Neuronal stem cell (in vitro differentiated cells): ENCODE measurements at regions not wholly inside any gene's neighbourhood (a gene's known extent, or its start where the extent isn't known, plus 50 kb on each side); places are given as distances from the start of the nearest gene placed in this dataset.

Experiments
- DNase-seq: peaks from one replicate; pipeline ENCODE4 v3.0.0-alpha.2; 2013; ENCODE audit warnings: low spot score
- H2AFZ ChIP-seq: one replicate; pipeline ENCODE4 v1.6.1; 2013; ENCODE audit warnings: mild to moderate bottlenecking, low read length, inconsistent platforms
- H2AK5ac ChIP-seq: 2 replicates; pipeline ENCODE4 v1.6.1; 2013; ENCODE audit warnings: low read depth, mild to moderate bottlenecking, inconsistent platforms, low read length, moderate library complexity, mixed read lengths
- H2BK120ac ChIP-seq: 2 replicates; pipeline ENCODE4 v1.6.1; 2013; ENCODE audit warnings: low read depth, mild to moderate bottlenecking, inconsistent platforms, low read length, moderate library complexity, mixed read lengths
- H2BK12ac ChIP-seq: one replicate; pipeline ENCODE4 v1.6.1; 2013; ENCODE audit warnings: low read length, inconsistent platforms
- H2BK15ac ChIP-seq: 2 replicates; pipeline ENCODE4 v1.6.1; 2013; ENCODE audit warnings: mild to moderate bottlenecking, low read length, inconsistent platforms, mixed read lengths
- H2BK5ac ChIP-seq: one replicate; pipeline ENCODE4 v1.6.1; 2013; ENCODE audit warnings: inconsistent platforms, mild to moderate bottlenecking, low read length, moderate library complexity
- H3K14ac ChIP-seq: one replicate; pipeline ENCODE4 v1.6.1; 2013; ENCODE audit warnings: low read length, inconsistent platforms
- H3K18ac ChIP-seq: 2 replicates; pipeline ENCODE4 v1.6.1; 2013; ENCODE audit warnings: low read length, inconsistent platforms
- H3K23ac ChIP-seq: 2 replicates; pipeline ENCODE4 v1.6.1; 2013; ENCODE audit warnings: low read depth, mild to moderate bottlenecking, mixed read lengths, low read length, inconsistent platforms; ENCODE audit not compliant: poor library complexity
- H3K27ac ChIP-seq: replicated peaks from 3 replicates; pipeline ENCODE4 v1.5.1; 2013; ENCODE audit warnings: low read length, inconsistent platforms
- H3K27me3 ChIP-seq, 3 experiments: 2 replicates each; pipeline ENCODE4 v1.6.1; 2013; ENCODE audit warnings: low read length in 3 of 3, mild to moderate bottlenecking in 2 of 3, inconsistent platforms in 1 of 3, low read depth in 1 of 3, mixed read lengths in 1 of 3, moderate library complexity in 1 of 3; ENCODE audit not compliant: control insufficient read depth in 3 of 3, insufficient read depth in 3 of 3
- H3K36me3 ChIP-seq, 2 donors: replicated peaks in 1 of 2; 2 replicates each; pipeline ENCODE4 v1.6.1; 2013; ENCODE audit warnings: low read length in 2 of 2; ENCODE audit not compliant: control insufficient read depth in 2 of 2, insufficient read depth in 2 of 2
- H3K4ac ChIP-seq: 2 replicates; pipeline ENCODE4 v1.6.1; 2013; ENCODE audit warnings: inconsistent platforms, mild to moderate bottlenecking, low read length, moderate library complexity
- H3K4me1 ChIP-seq, 2 donors: 1 replicate in 1 of 2; 2 replicates in 1 of 2; pipeline ENCODE4 v1.6.1; 2013; ENCODE audit warnings: low read length in 2 of 2, low read depth in 1 of 2; ENCODE audit not compliant: control insufficient read depth in 2 of 2, insufficient read depth in 1 of 2
- H3K4me2 ChIP-seq: one replicate; pipeline ENCODE4 v1.6.1; 2013; ENCODE audit warnings: mild to moderate bottlenecking, low read length, inconsistent platforms; ENCODE audit not compliant: insufficient read depth, poor library complexity, severe bottlenecking
- H3K4me3 ChIP-seq, 2 donors: 2 replicates each; pipeline ENCODE4 v1.5.1; 2013; ENCODE audit warnings: low read length in 2 of 2, mild to moderate bottlenecking in 2 of 2, inconsistent platforms in 1 of 2, moderate library complexity in 1 of 2
- H3K79me1 ChIP-seq: one replicate; pipeline ENCODE4 v1.6.1; 2013; ENCODE audit warnings: low read depth, mild to moderate bottlenecking, inconsistent platforms, low read length, moderate library complexity
- H3K9ac ChIP-seq: one replicate; pipeline ENCODE4 v1.6.1; 2013; ENCODE audit warnings: mild to moderate bottlenecking, low read depth, low read length, inconsistent platforms; ENCODE audit not compliant: poor library complexity
- H3K9me3 ChIP-seq, 2 donors: replicated peaks in 1 of 2; 2 replicates each; pipeline versions ENCODE3 to v1.6.1; 2013; ENCODE audit warnings: low read length in 2 of 2, mild to moderate bottlenecking in 2 of 2, inconsistent platforms in 1 of 2, low read depth in 1 of 2, mixed read lengths in 1 of 2, moderate library complexity in 1 of 2; ENCODE audit not compliant: control insufficient read depth in 2 of 2, insufficient read depth in 1 of 2
- H4K8ac ChIP-seq: one replicate; pipeline ENCODE4 v1.6.1; 2013; ENCODE audit warnings: low read depth, mild to moderate bottlenecking, inconsistent platforms, low read length, moderate library complexity
- H4K91ac ChIP-seq: one replicate; pipeline ENCODE4 v1.6.1; 2013; ENCODE audit warnings: low read length, low read depth, mild to moderate bottlenecking, inconsistent platforms; ENCODE audit not compliant: poor library complexity
- WGBS, 2 donors: extraction: QIAGEN DNeasy Blood & Tissue Kit; methylation state at CpG; one replicate each; pipeline ENCODE4 v1.1.7; 2013; ENCODE audit warnings: missing lambda C conversion rate in 2 of 2, mixed read lengths in 1 of 2; ENCODE audit not compliant: insufficient read length in 2 of 2, insufficient replicate concordance in 1 of 2; ENCODE audit errors: extremely low coverage in 2 of 2; 5-methylcytosine and 5-hydroxymethylcytosine counted together

- Histone ChIP-seq H3K4me3 (no peak overlapping the region), H2AFZ (no peak overlapping the region), H2BK120ac (no peak overlapping the region), H2BK5ac (no peak overlapping the region), H4K8ac (no peak overlapping the region), H3K9ac (no peak overlapping the region), H3K4me1 (no peaks in the 10 kb centered on the region), H3K79me1 (no peaks in the 10 kb centered on the region), H2AK5ac (no peak overlapping the region), H2BK12ac (no peak overlapping the region), H2BK15ac (no peak overlapping the region), H3K23ac (no peak overlapping the region), H3K36me3 (no peaks in the 10 kb centered on the region), H3K4ac (no peak overlapping the region), H3K27ac (no peak overlapping the region), H3K4me2 (no peak overlapping the region), H3K18ac (no peak overlapping the region), H3K14ac (no peak overlapping the region), H4K91ac (no peak overlapping the region), H3K9me3 (peaks cover 0 to 2% of the 10 kb centered on the region in 2 donors), H3K27me3 (no peaks in the 10 kb centered on the region)
- DNase-seq: no peak
Observed at GRCh38 chr16:25413133-25413532, 155.5 kb upstream of the ZKSCAN2 start.

GRCh38 chr16:25411396-25412081 lies 153.9 kb upstream of the ZKSCAN2 start:
- no peak overlapping the region for H2BK12ac ChIP-seq
- no peak overlapping the region for H3K14ac ChIP-seq
- no peaks in the 10 kb centered on the region for H3K27me3 ChIP-seq
- H3K4ac ChIP-seq: no peak overlapping the region
- no peak overlapping the region for H2AFZ ChIP-seq
- H3K4me1 ChIP-seq: no peaks in the 10 kb centered on the region
- no peak overlapping the region for H2AK5ac ChIP-seq
- H3K18ac ChIP-seq: no peak overlapping the region
- DNase-seq: no peak
- no peak overlapping the region for H3K23ac ChIP-seq
- H3K4me3 ChIP-seq: no peak overlapping the region
- no peaks in the 10 kb centered on the region for H3K79me1 ChIP-seq
- H3K9ac ChIP-seq: no peak overlapping the region
- no peaks in the 10 kb centered on the region for H3K36me3 ChIP-seq
- no CpG with 5 or more reads among the region's 8 CpGs for WGBS, 2 donors
- no peak overlapping the region for H3K4me2 ChIP-seq
- H4K91ac ChIP-seq: no peak overlapping the region
- no peak overlapping the region for H2BK5ac ChIP-seq
- H2BK120ac ChIP-seq: no peak overlapping the region
- H3K27ac ChIP-seq: no peak overlapping the region
- peaks cover 0 to 2% of the 10 kb centered on the region in 2 donors for H3K9me3 ChIP-seq
- H2BK15ac ChIP-seq: no peak overlapping the region
- H4K8ac ChIP-seq: no peak overlapping the region

GRCh38 chr16:25403852-25404251 lies 146.2 kb upstream of the ZKSCAN2 start:
- Histone ChIP-seq H3K4me1 (no peaks in the 10 kb centered on the region), H3K27me3 (no peaks in the 10 kb centered on the region), H3K4me3 (no peak overlapping the region), H2BK12ac (no peak overlapping the region), H3K36me3 (no peaks in the 10 kb centered on the region), H3K27ac (no peak overlapping the region), H2AK5ac (no peak overlapping the region), H4K8ac (no peak overlapping the region), H3K9ac (no peak overlapping the region), H4K91ac (no peak overlapping the region), H2BK5ac (no peak overlapping the region), H3K23ac (no peak overlapping the region), H2BK120ac (no peak overlapping the region), H3K4me2 (no peak overlapping the region), H2AFZ (no peak overlapping the region), H3K4ac (no peak overlapping the region), H3K79me1 (no peaks in the 10 kb centered on the region), H3K18ac (no peak overlapping the region), H2BK15ac (no peak overlapping the region), H3K14ac (no peak overlapping the region), H3K9me3 (peaks cover 0 to 2% of the 10 kb centered on the region in 2 donors)
- no peak for DNase-seq
- WGBS, 2 donors: no CpG with 5 or more reads among the region's 1 CpG

- no peak overlapping the region for H4K91ac ChIP-seq
Observed at GRCh38 chr16:25395528-25395927, 137.9 kb upstream of the ZKSCAN2 start.

More at GRCh38 chr16:25395528-25395927, 137.9 kb upstream of the ZKSCAN2 start:
- H3K4ac ChIP-seq: no peak overlapping the region
- H3K27me3 ChIP-seq: no peaks in the 10 kb centered on the region
- H3K4me2 ChIP-seq: no peak overlapping the region
- H3K27ac ChIP-seq: no peak overlapping the region
- no peak overlapping the region for H4K8ac ChIP-seq
- H3K9ac ChIP-seq: no peak overlapping the region
- H2BK12ac ChIP-seq: no peak overlapping the region
- no peak overlapping the region for H2AK5ac ChIP-seq
- H3K79me1 ChIP-seq: no peaks in the 10 kb centered on the region
- no peak overlapping the region for H2BK15ac ChIP-seq
- DNase-seq: no peak
- H3K9me3 ChIP-seq: peaks cover 0 to 5% of the 10 kb centered on the region in 2 donors
- H3K23ac ChIP-seq: no peak overlapping the region
- no peaks in the 10 kb centered on the region for H3K4me1 ChIP-seq
- no peak overlapping the region for H2BK5ac ChIP-seq
- no peak overlapping the region for H3K18ac ChIP-seq
- H2AFZ ChIP-seq: no peak overlapping the region
- no peaks in the 10 kb centered on the region for H3K36me3 ChIP-seq
- no peak overlapping the region for H2BK120ac ChIP-seq
- H3K4me3 ChIP-seq: no peak overlapping the region
- no peak overlapping the region for H3K14ac ChIP-seq
